ENCODE measurements at regions not wholly inside any gene's neighbourhood (a gene's known extent, or its start where the extent isn't known, plus 50 kb on each side); places are given as distances from the start of the nearest gene placed in this dataset.

- intact Hi-C loops (cut with DNase I, micrococcal nuclease) = no loop called here
- no peak for DNase-seq
- no peak for ATAC-seq
Observed at GRCh38 chr11:80241766-80242165, 800.9 kb upstream of the TENM4 start.

DNA sequence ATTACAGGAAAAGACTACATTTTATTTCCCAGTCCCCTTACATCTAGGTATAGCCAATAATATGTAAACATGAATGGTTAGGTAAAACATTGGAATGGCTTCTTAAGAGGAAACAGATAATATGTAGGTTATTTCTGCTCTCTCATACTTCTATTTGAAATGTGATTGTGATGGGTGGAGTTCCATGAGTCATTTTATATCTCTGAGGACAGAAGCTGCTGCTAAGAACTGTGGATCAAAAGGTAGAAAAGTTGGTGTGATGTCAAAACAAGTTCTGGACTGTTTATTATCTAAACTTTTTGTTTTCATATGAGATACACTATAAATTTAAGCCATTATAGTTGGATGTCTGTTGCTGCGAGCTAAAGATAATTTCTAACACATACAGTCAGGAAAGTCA is 799.4 kb upstream of the TENM4 start:
- DNase-seq (no peak), ATAC-seq (peak; percentile 66)
- intact Hi-C loops (cut with DNase I, micrococcal nuclease) = no loop called here

GRCh38 chr11:80239217-80239616 is 798.4 kb upstream of the TENM4 start:
- DNase-seq = no peak
- no peak for ATAC-seq
- intact Hi-C loops (cut with DNase I, micrococcal nuclease) = no loop called here

- intact Hi-C loops (cut with DNase I, micrococcal nuclease) = no loop called here
- DNase-seq (no peak), ATAC-seq (no peak)
Observed at GRCh38 chr11:80227915-80228314, 787.1 kb upstream of the TENM4 start.

DNA sequence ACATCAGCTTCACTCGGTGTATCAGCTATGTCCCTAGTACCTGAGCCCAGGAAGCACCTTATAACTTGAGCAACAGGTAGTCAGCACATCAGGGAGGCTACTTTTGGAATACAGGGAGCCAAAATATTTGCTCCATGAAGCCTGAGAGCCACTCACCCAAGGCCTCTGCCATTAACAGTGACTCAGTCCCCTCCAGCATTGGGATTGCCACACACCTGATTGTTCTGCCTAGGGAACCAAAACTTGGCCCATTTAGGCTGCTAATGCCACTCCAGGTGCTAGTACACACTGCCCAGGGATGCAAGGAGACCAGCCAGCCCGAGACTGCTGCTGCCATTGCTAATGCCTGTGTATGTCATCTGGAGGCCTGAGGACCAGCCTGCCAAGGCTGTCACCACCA is 773.6 kb upstream of the TENM4 start:
- no peak for DNase-seq
- intact Hi-C loops (cut with DNase I, micrococcal nuclease) = no loop called here
- no peak for ATAC-seq

DNA sequence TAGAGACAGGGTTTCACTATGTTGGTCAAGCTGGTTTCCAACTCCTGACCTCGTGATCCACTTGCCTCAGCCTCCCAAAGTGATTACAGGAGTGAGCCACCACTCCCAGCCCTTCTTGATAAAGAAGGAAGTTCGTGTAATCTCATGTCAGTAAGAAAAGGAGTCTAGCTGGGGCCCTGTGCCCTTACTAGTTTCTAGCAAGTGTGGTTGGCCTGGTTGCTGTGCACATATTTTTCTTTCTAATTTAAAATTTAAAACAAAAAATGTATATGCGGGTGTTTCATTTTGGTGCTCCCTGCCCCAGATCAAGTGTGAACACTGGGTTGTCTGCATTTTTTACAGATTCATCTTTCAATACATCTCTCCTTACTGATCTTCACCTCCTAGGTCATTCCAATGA is 770.8 kb upstream of the TENM4 start:
- intact Hi-C loops (cut with DNase I, micrococcal nuclease) = no loop called here

DNA sequence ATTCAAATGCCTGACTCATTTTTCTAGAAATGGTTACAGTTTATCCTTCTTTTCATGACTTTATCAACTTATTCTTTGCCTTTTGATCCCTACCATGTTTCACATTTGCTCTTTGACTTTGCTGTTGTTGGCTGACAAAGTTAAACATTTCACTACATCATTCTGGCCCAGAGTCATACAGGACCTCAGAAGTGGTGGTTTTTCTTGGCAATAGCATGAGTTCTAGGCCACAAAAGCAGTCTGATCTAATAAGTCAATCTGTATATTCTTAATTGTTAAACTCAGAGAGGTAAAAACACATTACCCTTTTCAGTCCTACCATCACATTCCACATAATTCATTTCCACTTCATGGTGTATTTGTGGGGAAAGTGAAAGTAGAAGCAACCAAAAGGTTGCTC is 763.2 kb upstream of the TENM4 start:
- ATAC-seq (no peak), DNase-seq (no peak)
- intact Hi-C loops (cut with DNase I, micrococcal nuclease) = no loop called here

More for the DNA sequence above, 770.8 kb upstream of the TENM4 start:
- no peak for ATAC-seq
- DNase-seq = no peak

DNA sequence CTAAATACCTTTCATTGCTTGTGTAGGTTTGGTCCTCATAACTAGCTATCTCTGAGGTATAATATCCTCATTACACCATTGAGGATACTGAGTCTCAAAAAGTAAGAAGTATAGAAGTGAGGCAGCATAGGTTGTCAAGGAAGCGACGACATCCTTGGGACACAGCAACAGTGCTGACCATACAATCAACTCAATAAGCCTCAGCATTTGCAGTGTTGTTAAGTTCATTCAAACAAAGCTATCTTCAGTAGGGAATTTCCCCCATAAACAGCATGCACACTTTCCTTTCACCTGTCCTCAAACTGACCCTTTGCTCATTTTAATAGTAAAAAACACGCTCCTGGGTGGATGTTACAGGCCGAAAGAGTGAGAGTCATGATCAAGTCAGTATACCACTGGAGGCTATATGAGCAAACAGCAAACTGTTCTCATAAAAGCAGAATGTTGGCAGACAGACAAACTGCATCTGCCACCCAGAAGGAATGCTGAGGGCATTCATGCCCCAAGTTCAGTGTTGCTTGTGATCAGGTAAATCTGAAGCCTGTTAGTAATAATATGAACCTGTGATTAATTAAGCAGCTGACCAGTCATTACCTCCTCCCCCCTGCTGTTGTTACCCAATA is 756.2 kb upstream of the TENM4 start:
- intact Hi-C loops (cut with DNase I, micrococcal nuclease) = no loop called here
- DNase-seq (no peak), ATAC-seq (no peak)

DNA sequence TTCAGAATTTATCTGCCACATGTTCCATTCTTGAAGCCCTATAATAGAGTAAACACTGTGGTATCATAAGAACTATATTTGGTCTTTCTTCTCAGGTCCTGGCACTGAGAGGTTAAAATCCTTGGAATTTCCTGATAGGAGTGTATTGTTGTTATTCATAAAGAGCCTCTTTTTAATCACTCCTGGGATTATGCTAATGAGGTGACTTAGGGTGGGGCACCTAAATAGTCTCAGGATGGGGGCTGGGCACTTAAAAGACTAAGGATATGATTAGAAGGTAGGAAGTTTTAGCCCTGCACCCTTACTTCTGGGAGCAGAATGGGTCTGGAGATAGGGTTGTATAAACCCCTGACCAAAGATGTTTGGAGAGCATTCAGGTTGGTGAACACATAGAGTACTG is 755.2 kb upstream of the TENM4 start:
- DNase-seq = no peak
- no peak for ATAC-seq
- intact Hi-C loops (cut with DNase I, micrococcal nuclease) = no loop called here

- intact Hi-C loops (cut with DNase I, micrococcal nuclease) = no loop called here
- DNase-seq (no peak), ATAC-seq (no peak)
Observed at GRCh38 chr11:80194625-80195024, 753.8 kb upstream of the TENM4 start.

GRCh38 chr11:80194016-80194415 is 753.2 kb upstream of the TENM4 start:
- intact Hi-C loops (cut with DNase I, micrococcal nuclease) = no loop called here
- ATAC-seq (no peak), DNase-seq (no peak)

- intact Hi-C loops (cut with DNase I, micrococcal nuclease) = no loop called here
- ATAC-seq = no peak
- no peak for DNase-seq
Observed at GRCh38 chr11:80188076-80188627, 747.3 kb upstream of the TENM4 start.

DNA sequence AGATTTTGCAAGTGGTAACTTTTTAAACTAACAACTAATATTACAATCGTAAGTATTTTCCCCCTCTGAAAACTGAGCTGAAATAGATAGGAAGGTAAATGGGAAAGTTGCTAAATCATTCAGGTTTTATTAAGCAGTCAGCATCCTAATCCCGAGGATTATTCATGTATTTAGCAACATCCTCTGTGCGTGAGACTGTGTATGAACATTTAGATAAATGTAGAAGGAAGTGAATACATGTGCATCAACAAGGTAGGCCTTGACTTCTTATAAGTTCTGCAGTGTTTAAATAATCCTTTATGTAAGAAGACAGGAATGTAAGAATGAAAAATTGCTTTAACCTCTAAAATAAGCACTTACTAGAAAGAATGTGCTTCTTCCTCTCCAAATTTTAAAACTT is 745.9 kb upstream of the TENM4 start:
- intact Hi-C loops (cut with DNase I, micrococcal nuclease) = no loop called here
- DNase-seq = no peak
- no peak for ATAC-seq

DNA sequence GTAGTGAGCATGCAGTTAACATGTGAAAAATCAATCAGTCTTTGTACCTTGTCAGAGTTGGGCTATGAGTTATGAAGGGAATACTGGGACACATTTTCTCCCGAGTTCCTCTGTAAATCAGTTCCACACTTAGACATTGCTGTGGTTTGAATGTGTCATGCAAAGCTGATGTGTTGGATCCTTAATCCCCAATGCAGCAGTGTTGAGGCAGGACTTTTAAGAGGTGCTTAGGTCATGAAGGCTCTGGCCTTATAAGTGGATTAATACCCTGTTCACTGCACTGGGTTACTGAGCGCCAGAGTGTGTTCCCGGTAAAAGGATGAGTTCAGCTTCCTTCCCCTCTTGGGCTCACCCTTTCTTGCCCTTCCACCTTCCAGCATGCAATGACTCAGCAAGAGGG is 742.1 kb upstream of the TENM4 start:
- intact Hi-C loops (cut with DNase I, micrococcal nuclease) = no loop called here
- no peak for DNase-seq
- no peak for ATAC-seq

DNA sequence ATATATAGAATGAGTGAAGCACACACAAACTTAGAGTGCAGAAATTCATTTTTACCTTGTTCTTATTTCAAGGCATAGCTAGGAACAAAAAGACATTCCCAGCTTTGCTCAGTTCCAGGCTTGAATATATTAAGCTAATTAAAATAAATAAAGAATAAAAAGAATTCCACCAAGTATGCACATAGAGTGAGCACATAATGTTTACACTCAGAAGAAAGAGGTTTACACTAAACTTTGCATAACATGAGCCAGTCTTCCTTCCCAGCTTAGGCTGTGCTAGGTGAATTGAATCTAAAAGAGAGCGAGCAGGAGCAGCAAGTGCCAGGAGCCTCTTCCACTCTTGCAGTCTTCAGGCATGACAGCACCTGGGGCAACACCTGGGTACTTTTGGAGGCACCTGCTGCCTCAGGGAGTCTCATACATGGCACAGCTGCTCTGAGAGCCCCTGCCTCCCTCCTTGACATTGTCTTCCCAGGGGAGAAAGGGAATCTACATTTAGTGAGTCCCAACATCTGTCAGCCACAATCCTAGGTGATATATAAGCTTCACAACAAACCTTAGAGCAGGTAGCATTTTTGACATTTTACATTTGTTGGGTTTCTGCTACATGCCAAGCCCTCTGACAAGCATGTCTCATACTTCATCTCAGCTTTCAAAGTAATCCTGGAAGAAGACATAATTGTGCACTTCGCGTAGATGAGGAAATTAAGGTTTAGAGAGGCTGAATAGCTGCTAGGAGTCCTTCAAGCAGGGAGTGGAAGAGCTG is 732.7 kb upstream of the TENM4 start:
- ATAC-seq = no peak
- DNase-seq = no peak
- intact Hi-C loops (cut with DNase I, micrococcal nuclease) = no loop called here

- ATAC-seq (no peak), DNase-seq (no peak)
- intact Hi-C loops (cut with DNase I, micrococcal nuclease) = no loop called here
Observed at GRCh38 chr11:80168796-80169195, 728.0 kb upstream of the TENM4 start.

- DNase-seq (no peak), ATAC-seq (no peak)
- intact Hi-C loops (cut with DNase I, micrococcal nuclease) = no loop called here
Observed at GRCh38 chr11:80167766-80168165, 726.9 kb upstream of the TENM4 start.

DNA sequence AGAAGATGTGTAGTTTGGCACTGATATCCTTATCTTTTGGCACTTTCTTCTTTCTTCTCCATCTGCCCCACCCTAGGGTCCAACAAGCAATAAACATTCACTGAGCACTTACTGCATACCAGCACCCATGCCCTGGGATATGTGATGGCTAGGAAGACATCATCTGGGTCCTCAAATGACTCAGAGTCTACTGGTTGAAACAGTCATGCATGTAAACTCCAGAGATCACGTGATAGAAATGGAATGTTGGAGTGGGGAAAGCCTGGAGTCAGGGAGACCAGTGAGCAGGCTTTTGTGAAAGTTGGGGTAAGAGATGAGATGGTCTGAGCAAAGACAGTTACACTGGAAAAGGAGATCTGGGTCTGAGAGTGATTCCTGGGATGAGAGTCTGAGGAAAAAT is 724.9 kb upstream of the TENM4 start:
- no peak for ATAC-seq
- no peak for DNase-seq
- intact Hi-C loops (cut with DNase I, micrococcal nuclease) = no loop called here

DNA sequence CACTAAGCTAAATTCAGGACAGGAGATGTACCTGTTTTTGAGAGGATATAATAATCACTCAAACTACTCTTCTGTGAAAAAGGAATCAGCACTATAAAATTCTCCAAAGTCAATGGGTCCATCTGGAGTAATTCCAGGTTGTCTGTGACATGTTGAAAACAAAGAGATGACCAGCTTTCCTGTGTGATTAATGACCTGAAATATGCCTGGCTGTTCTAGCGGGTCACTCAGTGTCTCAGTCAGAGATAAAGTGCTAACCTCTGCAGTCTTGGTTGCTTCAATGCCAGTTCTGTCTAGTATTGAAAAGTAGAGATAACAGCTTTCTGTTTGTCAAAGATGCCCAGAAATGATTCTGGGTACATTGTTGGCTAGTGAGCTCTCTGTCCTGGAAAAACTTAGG is 722.6 kb upstream of the TENM4 start:
- intact Hi-C loops (cut with DNase I, micrococcal nuclease) = no loop called here
- ATAC-seq (no peak), DNase-seq (no peak)

DNA sequence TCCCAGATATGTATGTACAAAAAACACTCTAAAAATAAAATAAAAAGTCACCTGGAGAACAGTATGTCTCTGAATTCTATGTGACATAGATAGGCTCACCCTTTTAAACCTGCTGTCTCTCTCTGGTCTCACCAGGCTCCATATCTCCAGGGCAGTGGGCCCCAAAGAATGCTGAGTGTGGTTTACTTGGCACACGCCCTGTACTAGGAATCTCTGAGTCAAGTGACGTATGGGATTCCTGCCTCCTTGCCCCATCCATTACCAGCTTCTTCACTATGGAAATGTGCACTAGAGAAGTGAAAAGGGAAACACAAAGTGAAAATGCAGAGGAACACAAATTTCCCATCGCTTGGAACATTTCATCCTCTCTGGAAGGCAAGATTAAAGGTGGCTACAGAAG is 722.2 kb upstream of the TENM4 start:
- ATAC-seq (no peak), DNase-seq (no peak)
- intact Hi-C loops (cut with DNase I, micrococcal nuclease) = no loop called here

DNA sequence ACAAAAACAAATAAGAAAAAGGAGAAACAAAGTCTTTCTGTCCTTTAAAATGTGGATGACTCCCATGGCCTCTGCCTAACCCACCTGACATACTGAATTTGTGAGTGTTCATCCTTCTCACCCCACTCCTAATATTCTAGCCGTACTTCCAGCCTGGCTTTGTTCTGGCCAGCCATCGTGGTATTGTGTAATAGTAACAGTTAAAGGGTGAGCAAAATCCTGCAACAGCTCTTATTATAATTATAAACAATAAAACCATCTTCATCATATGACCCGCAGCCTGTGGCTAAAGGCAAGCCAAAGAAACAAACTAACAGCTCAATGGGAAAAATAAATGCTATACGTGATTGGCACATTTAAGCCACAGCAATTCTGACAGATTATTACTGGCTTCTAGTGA is 721.6 kb upstream of the TENM4 start:
- intact Hi-C loops (cut with DNase I, micrococcal nuclease) = no loop called here
- ATAC-seq (no peak), DNase-seq (no peak)
